Right ventricle myocardium superior (tissue), 1 donor: ENCODE measurements at regions not wholly inside any gene's neighbourhood (a gene's known extent, or its start where the extent isn't known, plus 50 kb on each side); places are given as distances from the start of the nearest gene placed in this dataset.

Experiments used
- ATAC-seq: fragments of 200-7000 bp; cut with Tn5 transposase; one replicate; pipeline ENCODE4 v1.9.1; 2020; ENCODE audit warnings: mild to moderate bottlenecking; ENCODE audit not compliant: poor library complexity
- DNase-seq: peaks from one replicate; pipeline ENCODE4 v3.0.0-alpha.2; 2020
- intact Hi-C: fragments of 100-400 bp; cut with DNase I; formaldehyde crosslinking; loops from one replicate; pipeline ENCODE4 v1.11.2; 2022
- donor health status: DM: no; HTN: yes; CAD: no; lungs with severe emphysema.

DNA sequence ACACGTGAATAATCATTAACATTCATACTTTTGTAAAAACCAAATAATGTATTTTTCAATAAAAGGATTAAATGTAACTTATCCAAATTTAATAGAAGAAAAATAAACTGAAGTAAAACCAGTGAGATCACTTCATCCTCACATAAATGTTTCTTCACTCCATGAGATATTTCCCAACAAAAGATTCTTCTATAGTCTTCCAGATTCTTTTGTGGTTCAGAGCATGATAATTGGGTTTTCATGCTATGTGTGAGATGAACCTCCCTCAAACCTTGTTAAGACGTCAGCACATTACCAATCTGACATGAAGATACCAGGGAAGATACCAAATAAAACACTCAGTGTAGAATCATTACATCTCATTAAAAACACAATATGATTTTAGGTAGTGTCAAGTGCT, 62.9 kb upstream of the OXGR1 start:
- intact Hi-C loops: no loop called here
- no peak for DNase-seq
- ATAC-seq: no peak

DNA sequence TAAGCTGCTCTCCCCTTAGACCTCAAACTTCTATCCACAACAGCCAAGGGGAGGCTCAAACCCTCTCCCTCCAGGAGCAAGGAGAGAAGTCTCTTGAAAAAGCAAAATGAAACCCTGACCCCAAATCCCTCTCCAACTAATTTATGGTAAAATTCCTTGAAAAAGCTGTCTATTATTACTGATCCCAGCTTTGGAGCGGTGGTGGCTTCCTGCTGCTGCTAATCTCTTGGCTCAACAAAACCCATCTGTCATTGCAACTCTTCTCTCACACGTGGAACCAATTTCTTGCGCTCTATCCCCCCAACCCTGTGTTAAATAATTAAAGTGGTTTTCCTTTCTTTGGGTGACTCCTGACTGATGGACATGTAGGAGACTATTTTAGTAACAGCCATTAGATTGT, 64.1 kb upstream of the OXGR1 start:
- ATAC-seq: no peak
- intact Hi-C loops: no loop called here

DNA sequence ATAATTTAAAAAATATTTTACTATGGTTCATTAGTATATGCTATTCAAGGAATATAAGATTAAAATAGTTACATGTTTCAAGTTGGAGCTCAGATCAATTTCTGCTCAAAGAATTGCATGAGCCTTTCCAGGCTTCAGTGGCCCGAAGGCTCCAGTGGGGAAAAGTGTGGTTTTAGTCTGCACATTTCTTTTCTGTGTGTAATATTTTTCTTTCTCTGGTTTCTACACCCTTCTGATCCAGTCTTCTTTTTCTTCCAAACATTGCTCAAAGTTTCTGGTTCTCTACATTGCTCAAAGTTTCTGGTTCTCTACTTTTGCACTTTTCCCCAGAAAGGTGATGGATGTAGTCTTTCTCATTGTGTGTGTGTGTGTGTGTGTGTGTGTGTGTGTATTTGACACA, 64.7 kb upstream of the OXGR1 start:
- ATAC-seq (no peak), DNase-seq (no peak)
- intact Hi-C loops: no loop called here

More for the DNA sequence above, 64.1 kb upstream of the OXGR1 start:
- no peak for DNase-seq

DNA sequence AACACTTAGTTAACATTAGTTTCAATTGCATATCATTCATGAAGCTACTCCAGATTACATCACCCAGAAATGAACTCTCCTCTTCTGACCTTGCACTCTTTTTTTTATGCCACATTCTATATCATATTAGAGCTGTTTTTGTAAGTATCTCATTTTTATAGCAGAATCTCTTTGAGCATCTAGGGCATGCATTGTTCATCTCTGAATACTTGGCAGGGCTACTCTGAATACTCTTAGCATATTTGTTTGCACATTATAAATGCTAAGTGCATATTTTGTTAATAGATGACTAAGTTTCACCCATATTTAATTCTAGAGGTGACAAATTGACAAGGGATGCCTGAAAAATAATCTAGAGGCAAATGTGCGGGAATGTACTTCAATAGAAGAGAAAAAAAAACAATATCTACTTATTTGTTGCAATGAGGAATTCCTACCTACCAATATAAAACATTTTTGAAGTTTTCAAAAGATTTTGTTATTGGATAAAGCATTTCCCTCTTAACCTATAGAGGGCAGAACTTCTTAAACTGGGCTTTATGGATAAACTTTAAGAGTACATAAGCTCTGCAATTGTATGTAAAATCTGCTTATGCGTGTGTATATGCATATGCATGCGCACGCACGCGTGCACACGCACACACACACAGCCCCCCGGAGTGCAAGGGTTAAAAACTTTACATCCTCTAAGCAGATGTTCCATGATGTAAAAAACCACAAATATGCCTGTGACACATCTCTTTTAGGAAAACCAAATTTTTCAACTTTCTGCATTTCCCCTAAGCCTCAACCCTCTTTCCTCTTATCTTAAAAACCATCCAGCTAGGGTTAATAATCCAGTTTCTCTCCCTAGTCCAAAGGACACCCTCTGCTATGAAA, 73.0 kb upstream of the OXGR1 start:
- intact Hi-C loops: no loop called here
- ATAC-seq: no peak

DNA sequence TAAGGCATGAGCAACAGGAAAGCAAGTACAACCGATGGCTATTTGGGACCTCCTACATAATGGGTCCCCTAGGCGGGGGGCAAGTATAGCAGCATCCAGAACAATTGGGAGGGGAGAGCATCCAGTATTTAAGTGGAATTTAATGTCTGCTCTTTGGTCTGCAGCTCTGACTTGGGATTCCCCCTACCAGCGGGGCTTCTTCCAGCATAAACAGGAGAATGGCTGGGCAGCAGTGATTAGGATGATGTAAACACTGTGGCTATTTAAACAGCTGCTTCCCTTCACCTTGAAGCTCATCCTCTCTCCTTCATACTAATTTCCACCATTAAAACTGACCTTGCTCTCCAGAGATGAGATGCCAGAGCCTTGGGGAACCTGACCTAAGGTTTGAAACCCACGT, 73.9 kb upstream of the OXGR1 start:
- ATAC-seq: no peak

More for the DNA sequence above, 73.0 kb upstream of the OXGR1 start:
- DNase-seq: no peak

DNA sequence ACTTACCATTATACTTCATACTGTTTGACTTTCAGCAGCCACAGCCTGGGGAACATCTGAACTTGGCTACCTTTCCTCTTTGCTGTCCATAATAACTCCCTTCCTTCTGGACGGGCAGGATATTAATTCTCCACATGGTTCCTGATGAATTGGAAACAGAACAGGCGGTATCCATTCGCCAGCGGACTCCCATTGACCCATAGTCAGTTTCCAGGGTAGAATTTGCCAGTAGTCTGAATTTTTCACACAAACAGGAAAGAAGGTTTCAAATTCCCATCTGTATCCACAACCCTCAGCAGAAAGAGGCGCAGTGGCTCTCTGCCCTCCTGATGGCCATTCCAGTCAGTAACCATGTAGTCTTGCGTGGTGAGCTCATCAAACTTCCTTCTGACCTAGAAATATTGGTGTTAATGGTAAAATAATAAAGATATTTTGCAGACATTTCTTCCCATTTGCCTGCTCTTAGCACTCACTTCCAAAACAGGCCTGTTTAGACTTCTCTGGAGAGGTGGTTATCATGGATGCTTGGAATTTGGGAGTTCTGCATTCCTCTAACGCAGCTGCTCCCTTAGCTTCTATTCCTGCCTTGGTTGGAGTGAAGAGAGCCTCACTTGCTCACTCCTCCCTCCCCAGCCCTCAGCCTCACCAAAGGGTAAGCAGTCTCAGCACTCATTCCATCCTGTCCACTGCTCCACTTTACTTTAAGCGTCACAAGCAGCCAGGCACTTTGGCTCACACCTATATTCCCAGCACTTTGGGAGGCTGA, 75.0 kb upstream of the OXGR1 start:
- DNase-seq (no peak), ATAC-seq (no peak)
- intact Hi-C loops: no loop called here

More for the DNA sequence above, 73.9 kb upstream of the OXGR1 start:
- intact Hi-C loops: no loop called here
- DNase-seq: no peak

DNA sequence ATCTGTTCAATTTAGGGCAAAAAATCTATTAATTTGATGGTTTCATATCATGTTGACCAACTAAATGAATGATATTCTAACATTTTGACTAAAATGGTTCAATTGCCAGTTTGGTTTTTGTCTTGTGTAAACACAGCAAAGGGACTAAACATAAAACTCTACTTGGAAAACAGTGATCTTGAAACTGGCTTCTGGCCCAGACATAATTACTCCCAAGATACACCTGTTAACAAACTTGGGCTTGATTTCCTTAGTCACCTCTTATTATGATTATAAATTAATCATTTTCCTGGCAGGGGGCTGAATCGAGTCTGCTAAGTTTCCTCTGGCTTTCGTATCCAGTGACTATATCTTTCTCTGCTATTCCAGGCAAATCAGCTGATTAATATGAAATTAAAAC, 78.0 kb upstream of the OXGR1 start:
- ATAC-seq (no peak), DNase-seq (no peak)
- intact Hi-C loops: no loop called here

DNA sequence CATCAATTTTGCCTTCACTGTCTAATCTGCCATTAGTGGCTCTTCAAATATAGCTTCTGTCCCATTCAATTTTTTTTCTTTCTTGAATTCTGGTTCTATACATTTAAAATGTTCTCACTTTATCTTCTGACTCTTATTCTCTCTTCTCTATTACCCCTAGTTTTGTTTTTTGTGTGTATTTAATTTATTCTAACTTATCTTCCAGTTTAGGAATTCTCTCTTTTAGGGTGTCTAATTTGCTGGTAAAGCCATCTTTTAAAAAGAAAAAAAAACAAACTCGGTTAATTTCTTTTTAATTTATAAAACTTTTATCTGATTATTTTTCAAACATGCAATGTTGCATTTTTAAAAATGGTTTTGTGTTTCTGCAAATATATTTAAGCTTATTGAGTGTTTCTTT, 80.3 kb upstream of the OXGR1 start:
- intact Hi-C loops: no loop called here
- ATAC-seq (no peak), DNase-seq (no peak)

DNA sequence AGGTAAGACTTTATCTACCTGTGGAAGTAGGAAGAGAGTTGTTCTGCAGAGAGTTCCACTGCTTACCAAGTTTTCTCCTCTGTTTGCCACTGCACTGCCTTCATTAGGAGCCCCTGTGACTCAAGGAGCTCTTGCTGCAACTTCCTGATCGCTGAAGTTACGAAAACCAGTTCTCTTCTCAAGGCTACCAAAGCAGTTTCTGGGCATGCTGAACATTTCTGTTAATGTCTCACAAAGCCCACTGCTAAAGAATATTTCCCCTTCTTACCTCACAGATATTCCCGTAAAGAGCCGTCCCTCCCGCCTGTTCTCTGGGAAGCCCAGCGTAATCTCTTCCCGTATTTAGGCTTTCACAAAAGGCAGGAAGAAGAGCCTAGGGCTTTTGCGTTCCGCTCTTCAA, 82.6 kb upstream of the OXGR1 start:
- intact Hi-C loops: no loop called here
- no peak for ATAC-seq
- DNase-seq: no peak

DNA sequence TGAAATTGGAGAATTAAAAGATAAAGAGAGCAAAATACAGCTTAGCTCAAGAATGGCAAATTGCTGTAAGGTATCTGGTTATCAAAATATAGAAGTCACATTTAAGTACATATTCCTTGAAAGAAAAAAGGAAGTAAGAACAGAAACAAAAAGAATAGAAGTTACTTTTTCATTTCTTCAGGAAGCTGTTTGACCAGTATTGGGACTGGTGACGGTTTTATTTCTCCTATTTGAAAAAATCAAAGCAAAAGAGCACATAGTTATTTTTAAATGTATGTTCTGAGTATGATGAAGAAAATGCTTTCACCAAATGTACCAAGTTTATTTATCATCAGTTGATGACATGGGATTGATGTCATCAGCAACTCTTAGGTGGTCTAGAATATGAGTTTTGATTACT, 83.1 kb upstream of the OXGR1 start:
- intact Hi-C loops: no loop called here
- ATAC-seq (no peak), DNase-seq (no peak)

DNA sequence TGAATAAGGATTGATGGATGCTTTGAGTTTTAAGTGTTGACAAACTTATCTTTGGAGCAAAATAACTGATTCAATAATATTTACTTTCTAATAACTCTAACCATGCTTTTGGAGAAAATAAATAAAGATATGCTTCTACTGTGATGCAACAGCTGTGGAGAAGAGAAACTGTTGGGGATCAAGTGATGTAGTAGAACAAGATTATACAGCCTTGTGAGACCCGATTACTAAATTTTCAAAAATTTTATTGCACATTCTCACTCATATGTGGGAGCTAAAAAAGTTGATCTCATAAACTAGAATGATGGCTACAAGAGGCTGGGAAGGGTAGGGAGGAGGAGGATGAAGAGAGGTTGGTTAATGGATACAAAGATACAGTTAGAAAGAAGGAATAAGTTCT, 85.5 kb upstream of the OXGR1 start:
- DNase-seq (no peak), ATAC-seq (no peak)
- intact Hi-C loops: no loop called here

DNA sequence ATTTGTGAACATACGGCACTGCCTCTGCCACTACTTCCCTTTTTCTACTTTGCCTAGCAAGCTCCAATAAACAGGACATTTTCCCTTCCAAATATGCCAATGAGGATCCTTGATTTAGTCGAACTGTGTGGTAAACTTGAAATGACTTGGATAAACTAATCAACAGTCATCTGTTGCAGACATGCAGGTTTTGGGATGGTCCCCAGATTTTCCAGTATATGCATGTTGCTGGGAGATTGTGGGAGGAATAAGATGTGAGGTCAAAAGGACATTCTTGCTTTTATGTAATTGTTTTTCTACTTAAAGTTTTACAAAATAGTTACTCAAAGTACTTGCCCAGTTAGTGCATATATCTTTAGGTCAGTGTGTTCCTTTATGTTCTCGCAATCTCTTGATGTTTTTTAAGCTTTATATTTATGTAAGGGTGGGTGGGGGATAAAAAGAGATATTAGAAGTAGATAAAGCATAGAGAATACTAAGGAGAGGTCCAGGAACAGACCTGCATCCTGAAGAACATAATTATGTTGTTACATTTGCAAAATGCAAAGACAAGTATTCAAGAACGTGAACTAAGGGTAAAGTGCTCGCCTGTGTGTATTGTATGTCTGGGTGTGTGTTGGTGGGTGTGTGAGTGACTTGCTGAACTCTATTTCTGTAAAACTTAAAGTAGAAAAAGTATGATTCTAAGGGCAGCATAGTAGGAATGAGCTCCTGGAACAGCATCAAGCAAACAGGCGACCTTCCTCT, 88.4 kb upstream of the OXGR1 start:
- DNase-seq (no peak), ATAC-seq (no peak)
- intact Hi-C loops: no loop called here

DNA sequence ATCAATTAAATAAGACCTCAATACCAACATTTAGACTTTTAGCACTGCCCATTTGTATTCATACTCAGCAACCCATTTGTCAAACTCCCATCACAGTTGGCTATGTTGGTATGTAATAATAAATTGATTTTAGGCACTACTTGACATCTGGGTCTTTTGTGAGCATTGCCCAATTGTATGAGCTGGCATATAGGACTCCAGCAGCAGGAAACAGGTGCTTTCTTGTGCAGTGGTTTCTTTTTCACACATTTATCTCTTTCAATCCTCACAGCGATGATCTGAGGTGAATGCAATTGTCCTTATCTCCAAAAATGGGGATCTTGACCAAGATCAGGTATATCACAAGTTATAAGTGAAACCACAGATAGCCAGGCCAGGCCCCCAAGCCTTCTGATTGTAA, 96.9 kb upstream of the OXGR1 start:
- intact Hi-C loops: no loop called here
- no peak for DNase-seq
- no peak for ATAC-seq

DNA sequence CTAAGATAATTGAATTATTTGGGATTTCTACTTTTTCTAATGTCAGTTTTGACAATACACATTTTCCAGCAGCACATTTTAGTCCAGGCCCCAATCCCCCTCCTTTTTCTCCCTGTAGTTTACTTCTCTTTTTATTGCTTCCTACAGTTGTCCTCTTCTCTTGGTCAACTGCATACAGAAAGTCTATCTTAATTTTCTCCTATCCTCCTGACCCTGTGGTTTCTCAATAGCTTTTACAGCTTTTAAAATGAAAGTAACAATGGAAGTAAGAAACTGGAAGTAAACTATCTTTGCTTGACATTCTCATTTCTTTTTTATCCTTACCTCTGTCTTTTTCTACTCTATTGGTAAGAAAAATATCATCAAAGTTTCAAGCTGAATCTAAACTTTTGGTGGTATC, 106.5 kb upstream of the OXGR1 start:
- intact Hi-C loops: no loop called here
- DNase-seq: no peak
- ATAC-seq: no peak

DNA sequence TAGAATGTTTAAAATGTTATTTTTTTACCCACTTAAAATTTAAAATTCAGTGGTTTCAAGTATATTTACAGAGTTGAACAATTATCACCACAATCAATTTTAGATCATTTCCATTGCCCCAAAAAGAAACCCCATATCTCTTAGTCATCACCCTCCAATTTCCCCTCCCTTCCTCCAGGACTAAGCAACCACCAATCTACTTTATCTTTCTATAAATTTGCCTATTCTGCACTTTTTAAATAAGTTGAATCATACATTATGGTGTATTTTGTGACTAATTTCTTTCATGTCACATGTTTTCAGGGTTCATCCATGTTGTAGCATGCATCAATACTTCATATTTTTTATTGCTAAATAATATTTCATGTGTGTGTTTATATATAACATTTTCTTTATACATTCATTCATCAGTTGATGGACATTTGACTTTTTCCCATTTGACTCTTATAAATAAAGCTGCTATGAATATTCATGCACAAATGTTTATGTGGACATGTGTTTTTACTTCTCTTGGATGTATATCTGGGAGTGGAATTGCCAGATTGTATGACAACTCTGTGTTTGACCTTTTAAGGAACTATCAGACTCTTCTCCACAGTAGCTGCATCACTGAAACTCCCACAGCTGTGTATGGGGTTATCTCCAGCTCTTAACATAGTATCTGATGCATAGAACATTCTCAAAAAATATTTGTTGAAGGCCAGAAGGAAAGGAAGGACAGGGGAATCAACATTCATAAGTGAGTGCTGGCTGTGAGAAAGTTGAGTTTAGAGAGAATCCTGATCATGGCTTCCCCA, 107.8 kb upstream of the OXGR1 start:
- no peak for ATAC-seq
- DNase-seq: no peak
- intact Hi-C loops: no loop called here

DNA sequence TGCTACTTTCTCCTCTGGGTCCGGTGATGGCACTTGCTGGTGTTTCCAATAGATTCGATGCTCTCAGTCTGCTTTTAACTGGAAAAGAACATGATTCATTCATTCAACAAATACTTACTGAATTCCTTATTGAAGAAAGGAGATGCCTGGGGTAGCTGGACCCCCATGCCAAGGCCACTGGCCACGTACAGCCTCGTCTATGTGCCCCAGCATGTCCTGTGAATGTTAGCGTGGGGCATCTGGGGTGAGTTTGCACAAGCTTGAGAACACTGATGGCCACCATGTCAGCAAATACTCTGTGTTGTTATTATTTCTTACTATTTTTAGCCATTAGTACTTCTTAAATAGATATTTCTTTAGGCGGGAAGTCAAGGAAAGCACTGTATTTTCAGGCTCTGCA, 112.0 kb upstream of the OXGR1 start:
- ATAC-seq (no peak), DNase-seq (no peak)
- intact Hi-C loops: no loop called here

DNA sequence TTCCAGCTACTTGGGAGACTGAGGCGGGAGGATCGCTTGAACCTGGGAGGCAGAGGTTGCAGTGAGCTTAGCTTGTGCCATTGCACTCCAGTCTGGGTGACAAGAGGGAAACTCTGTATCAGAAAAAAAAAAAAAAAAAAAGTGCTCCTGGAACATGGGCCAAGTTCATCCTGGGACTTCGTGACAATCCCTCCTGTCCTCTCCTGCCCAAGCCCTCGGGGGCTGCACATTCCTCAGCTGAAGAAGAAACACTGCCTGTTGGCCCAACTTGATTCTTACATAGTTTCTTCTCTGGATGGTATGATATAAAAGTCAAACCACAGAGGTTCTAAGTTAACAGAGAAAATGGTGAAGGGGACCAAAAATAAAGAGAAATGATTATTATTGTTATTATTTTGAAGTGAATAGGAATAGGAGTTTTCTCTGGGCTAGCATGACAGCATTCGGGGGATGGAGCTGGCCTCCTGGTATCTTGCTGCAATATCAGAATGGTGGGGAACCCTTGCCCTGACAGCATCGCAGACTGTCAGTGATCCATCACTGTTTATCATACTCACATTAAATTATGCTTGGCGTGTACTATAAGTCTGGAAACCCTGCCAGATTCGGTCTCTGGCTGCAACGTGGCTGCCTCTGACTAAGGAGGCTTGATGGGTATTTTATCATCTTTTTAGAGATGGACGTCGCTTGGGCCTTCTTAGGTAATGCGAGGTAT, 113.7 kb upstream of the OXGR1 start:
- DNase-seq: no peak
- intact Hi-C loops: no loop called here
- ATAC-seq: no peak

DNA sequence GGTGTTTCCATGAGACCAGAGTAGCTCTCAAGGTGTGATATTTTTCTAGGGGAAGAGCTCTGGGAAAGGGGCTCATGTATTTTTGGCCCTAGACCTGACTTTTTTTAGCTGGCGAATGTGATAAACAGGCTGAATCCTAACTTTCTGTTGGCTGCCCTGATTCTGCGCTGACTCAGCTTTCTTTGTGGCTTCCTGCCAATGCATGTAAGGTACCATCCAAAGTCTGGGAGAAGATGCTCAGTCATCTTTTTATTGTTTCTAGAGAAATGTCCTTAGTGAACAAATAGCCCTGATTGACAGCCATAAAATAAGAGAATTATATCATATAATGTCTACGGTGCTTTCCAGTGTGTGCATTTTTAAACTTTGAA, 113.6 kb upstream of the MBNL2 start:
- DNase-seq: no peak
- no peak for ATAC-seq
- intact Hi-C loops: no loop called here
